Motor neuron (in vitro differentiated cells): ENCODE measurements at regions not wholly inside any gene's neighbourhood (a gene's known extent, or its start where the extent isn't known, plus 50 kb on each side); places are given as distances from the start of the nearest gene placed in this dataset.
"Not testable (repeated sequence)": the region's sequence is repeated elsewhere in the genome, so short reads cannot be mapped to it uniquely, and the experiment has no call there.

ENCODE experiments used
- ATAC-seq, 8 experiments: fragments of 200-7000 bp; cut with Tn5 transposase; replicated peaks in 6 of 8; 2 replicates each; pipeline ENCODE4 v1.8.0; 2021; ENCODE audit warnings: mild to moderate bottlenecking in 8 of 8, moderate library complexity in 8 of 8
- H3K27ac ChIP-seq, 2 donors: fragments of 250-450 bp; sonication (Bioruptor Pico); 2 replicates each; pipeline ENCODE4 v1.9.0; 2021; ENCODE audit warnings: antibody characterized with exemption in 2 of 2, mild to moderate bottlenecking in 2 of 2, moderate library complexity in 1 of 2
- H3K4me1 ChIP-seq, 2 donors: fragments of 250-450 bp; sonication (Bioruptor Pico); replicated peaks in 1 of 2; 2 replicates each; pipeline ENCODE4 v1.6.1; 2021; ENCODE audit warnings: antibody characterized with exemption in 2 of 2, mild to moderate bottlenecking in 2 of 2, moderate library complexity in 1 of 2
- H3K4me3 ChIP-seq, 5 donors: fragments of 250-450 bp; sonication (Bioruptor Pico); 2 replicates each; pipeline ENCODE4 v1.9.0; 2021; ENCODE audit warnings: antibody characterized with exemption in 5 of 5, mild to moderate bottlenecking in 5 of 5, moderate library complexity in 4 of 5
- WGBS, 10 experiments: fragments of 450-650 bp; shearing (Covaris generic); methylation state at CpG; one replicate each; pipeline ENCODE4 v1.0.0; 2022; 5-methylcytosine and 5-hydroxymethylcytosine counted together
- in situ Hi-C, 9 experiments: fragments of 400-800 bp; cut with MboI; loops; one replicate each; pipeline ENCODE4 v1.15.0; 2021; ENCODE audit warnings: low sequenced_read_pairs in 9 of 9, low pct_unique_long_range_greater_than_20kb in 2 of 9; ENCODE audit not compliant: unreplicated experiment in 9 of 9

DNA sequence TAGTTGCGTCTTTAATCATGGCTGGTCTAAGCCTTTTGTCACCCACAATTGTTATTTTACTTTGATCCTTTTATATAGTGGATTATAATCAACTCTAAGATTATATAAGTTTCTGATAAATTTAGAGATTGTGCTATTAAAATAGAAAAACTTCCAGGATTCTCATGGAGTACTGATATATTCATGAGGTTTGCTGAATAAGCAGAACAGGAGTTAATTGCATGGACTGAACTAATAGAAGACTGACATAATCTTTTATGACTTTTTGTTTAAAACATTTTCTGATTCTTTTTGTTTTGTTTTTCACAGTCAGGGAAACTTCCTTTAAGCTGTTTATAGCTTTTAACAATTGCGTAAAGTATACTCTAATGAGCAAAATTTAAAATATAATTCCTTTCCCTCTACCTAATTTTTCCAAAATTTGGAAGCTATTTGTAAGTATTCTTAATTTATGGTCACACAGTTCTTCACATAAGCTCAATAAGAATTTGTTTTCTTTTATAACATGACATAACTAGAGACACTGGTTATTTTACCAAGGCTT, 129.9 kb upstream of the TMEM260 start:
- WGBS, 10 experiments, result 50 to 100% (median 93%) methylated on average over 1 to 2 of the region's 2 CpGs; no CpG with 5 or more reads in 1 of the 10 experiments
- ATAC-seq, result no peak
- no peak overlapping the region for H3K27ac ChIP-seq
- in situ Hi-C loops, result loop anchor here in 2 of 9 experiments (25.0 kb wide), 1 partner anchor 737 kb away; no protein-coding TSS in a partner anchor
- no peaks in the 10 kb centered on the region for H3K4me1 ChIP-seq
- no peak overlapping the region for H3K4me3 ChIP-seq

DNA sequence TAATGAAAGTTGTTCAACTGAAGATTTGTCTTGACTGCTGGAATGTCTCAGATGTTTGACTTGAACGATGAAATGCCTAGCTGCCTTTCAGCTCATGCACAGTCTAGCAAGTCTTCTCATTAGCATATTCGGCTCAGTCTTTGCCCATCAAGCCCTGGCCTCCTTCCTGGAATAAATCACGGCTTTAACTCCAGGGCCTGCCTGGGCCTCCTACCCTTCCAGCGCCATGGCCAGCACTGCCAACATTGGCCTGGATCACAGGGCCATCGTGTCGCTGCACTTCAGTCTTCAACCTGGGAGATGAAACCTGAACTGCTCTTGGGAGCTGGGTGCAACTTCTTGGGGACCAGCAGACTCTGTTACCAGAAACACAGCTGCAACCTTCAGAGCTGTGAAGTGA, 126.7 kb upstream of the TMEM260 start:
- in situ Hi-C loops, result loop anchor here in 2 of 9 experiments (25.0 kb wide), 1 partner anchor 741 kb away; no protein-coding TSS in a partner anchor
- ATAC-seq, result peak in 2 of 8 experiments; percentile 55 to 62
- Histone ChIP-seq H3K4me1 (no peaks in the 10 kb centered on the region), H3K4me3 (no peak overlapping the region), H3K27ac (no peak overlapping the region)
- WGBS, 10 experiments, result 29 to 93% (median 77%) methylated on average over 1 to 4 of the region's 6 CpGs; no CpG with 5 or more reads in 4 of the 10 experiments

DNA sequence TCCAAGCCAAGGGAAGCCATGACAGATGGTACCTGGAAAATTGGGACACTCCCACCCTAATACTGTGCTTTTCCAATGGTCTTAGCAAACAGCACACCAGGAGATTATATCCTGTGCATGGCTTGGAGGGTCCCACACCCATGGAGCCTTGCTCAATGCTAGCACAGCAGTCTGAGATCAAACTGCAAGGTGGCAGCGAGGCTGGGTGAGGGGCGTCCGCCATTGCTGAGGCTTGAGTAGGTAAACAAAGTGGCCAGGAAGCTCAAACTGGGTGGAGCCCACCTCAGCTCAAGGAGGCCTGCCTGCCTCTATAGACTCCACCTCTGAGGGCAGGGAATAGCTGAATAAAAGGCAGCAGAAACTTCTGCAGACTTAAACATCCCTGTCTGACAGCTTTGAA, 124.9 kb upstream of the TMEM260 start:
- not testable (repeated sequence) for H3K27ac ChIP-seq, ATAC-seq, H3K4me1 ChIP-seq, H3K4me3 ChIP-seq
- 84 to 100% methylated on average over 3 of the region's 3 CpGs; no CpG with 5 or more reads in 8 of the 10 experiments for WGBS, 10 experiments
- in situ Hi-C loops, result loop anchor here in 2 of 9 experiments (25.0 kb wide), 1 partner anchor 742 kb away; no protein-coding TSS in a partner anchor

DNA sequence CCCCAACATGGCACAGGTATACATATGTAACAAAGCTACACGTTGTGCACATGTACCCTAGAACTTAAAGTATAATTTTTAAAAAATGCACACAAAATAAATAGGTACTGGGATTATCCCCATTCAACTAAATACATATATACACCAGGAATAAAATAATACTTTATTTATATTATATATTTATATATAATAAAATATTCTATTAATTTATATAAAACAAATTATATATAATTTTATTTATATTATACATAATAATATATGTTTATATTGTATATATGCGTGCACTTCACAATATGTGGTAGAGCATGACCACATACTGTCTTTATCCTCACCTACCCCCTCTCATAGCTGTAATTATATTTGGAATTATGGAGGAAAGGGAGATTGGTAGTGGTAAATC, 119.1 kb upstream of the TMEM260 start:
- H3K4me1 ChIP-seq, result no peaks in the 10 kb centered on the region
- in situ Hi-C loops, result loop anchor here in 2 of 9 experiments (25.0 kb wide), 1 partner anchor 748 kb away; no protein-coding TSS in a partner anchor
- ATAC-seq, result no peak
- WGBS, 10 experiments, result 20 to 100% (median 100%) methylated on average over 1 to 2 of the region's 2 CpGs; no CpG with 5 or more reads in 2 of the 10 experiments
- no peak overlapping the region for H3K27ac ChIP-seq
- H3K4me3 ChIP-seq, result no peak overlapping the region

DNA sequence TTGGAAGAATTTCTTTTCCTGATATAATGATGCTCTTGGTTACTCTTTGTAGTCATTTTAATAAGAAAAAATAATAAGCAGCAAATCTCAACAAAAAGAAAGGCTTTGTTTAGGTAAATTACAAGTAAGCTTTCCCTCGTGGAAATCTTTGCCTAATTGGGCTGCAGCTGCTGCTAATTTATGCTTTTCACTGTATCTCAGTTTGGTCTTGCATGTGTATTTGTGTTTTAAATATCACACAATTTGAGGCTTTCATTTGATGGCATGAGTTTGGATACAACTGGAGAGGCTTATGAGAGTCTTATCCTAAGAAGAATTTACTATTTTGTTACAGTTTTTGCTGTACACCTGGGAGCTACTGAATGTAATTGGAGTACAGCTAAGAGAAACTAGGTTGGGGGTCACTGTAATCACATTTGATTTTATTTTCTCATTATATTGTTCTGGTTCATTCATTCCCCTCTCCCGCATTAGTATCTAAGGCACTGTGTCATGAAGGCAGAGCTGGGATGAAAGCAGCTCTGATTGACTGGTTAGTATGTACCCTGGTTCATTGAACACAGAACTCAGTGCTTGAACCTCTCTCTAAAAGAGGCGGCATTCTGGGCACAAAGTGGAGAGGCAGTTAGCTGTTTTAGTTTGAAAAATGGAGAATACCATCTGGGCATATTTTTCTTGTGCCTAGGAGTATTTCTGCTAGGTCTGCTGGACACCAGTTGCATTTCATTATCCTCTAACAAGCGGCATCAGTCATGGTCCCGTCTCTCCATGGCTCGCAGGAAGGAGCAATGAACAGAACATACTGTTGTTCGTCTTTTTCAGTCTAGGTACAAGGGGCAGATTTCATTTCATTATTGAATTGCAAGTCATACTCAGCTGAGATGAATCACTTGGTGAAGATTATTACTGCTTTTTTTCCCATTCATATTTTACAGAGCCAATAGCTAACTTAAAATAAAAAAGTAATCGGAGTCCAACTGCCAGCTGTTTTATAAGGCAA, 118.0 kb upstream of the TMEM260 start:
- in situ Hi-C loops, result loop anchor here in 2 of 9 experiments (25.0 kb wide), 1 partner anchor 749 kb away; no protein-coding TSS in a partner anchor
- Histone ChIP-seq H3K4me1 (no peaks in the 10 kb centered on the region), H3K4me3 (no peak overlapping the region), H3K27ac (no peak overlapping the region)
- 3 to 100% (median 72%) methylated on average over 1 to 8 of the region's 8 CpGs for WGBS, 10 experiments
- ATAC-seq, result peak in 2 of 8 experiments; percentile 15 to 43

DNA sequence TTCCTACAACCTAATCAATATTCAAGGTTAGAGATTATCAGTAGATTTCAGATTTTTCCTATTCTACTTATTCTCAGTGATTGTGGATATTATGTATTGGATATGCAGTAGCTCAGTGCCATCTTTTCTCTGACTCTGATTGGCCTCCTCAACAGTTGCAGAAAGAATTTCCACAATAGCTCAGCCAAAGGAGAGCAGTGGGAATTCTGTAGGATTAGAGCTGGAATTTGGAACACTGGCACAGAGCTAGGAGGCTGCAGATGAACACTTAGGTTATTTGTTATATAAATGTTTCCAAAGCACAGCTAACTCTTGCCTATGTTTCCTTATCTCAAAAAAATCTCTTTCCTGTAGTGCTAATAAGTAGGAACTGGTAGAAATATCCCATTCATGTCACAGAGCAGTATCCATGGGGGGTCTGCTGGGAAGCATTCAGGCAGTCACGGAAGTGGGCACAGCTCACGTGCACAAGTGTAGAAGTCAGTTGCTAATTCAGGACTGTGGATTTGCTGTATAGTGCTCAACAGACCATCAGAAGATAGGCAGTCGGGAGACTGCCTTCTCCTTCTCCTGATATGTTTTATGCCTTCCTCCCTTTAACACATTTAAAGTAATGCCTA, 116.2 kb upstream of the TMEM260 start:
- WGBS, 10 experiments, result 71 to 93% (median 86%) methylated on average over 1 to 3 of the region's 3 CpGs; no CpG with 5 or more reads in 3 of the 10 experiments
- Histone ChIP-seq H3K27ac (no peak overlapping the region), H3K4me1 (no peaks in the 10 kb centered on the region), H3K4me3 (no peak overlapping the region)
- in situ Hi-C loops, result loop anchor here in 2 of 9 experiments (25.0 kb wide), 1 partner anchor 751 kb away; no protein-coding TSS in a partner anchor
- ATAC-seq, result no peak

DNA sequence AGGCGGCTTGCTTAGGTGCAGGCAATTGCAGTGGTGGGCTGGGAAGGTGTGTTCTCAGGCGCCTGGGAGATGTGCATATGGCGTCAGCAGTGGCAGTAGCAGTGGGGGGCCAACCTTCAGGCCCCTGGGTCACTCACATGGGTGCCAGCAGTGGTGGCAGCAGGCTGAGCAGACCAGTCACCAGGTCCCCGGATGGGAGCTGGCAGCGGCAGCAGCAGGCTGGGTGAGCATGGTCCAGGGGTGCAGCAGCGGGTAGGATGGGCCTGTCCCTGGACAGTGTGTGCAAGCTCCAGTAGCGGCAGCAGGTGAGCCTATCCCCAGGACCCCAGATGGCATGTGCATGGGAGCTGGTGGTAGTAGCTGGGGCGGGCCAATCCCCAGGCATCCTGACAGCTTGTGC, 108.5 kb upstream of the TMEM260 start:
- WGBS, 10 experiments, result 60 to 100% (median 64%) methylated on average over 1 to 3 of the region's 8 CpGs; no CpG with 5 or more reads in 7 of the 10 experiments
- Histone ChIP-seq H3K4me1 (no peaks in the 10 kb centered on the region), H3K27ac (no peak overlapping the region), H3K4me3 (no peak overlapping the region)
- no peak for ATAC-seq
- in situ Hi-C loops, result loop anchor here in 3 of 9 experiments (10.0 to 25.0 kb wide), 2 partner anchors 759 to 766 kb away; no protein-coding TSS in a partner anchor

DNA sequence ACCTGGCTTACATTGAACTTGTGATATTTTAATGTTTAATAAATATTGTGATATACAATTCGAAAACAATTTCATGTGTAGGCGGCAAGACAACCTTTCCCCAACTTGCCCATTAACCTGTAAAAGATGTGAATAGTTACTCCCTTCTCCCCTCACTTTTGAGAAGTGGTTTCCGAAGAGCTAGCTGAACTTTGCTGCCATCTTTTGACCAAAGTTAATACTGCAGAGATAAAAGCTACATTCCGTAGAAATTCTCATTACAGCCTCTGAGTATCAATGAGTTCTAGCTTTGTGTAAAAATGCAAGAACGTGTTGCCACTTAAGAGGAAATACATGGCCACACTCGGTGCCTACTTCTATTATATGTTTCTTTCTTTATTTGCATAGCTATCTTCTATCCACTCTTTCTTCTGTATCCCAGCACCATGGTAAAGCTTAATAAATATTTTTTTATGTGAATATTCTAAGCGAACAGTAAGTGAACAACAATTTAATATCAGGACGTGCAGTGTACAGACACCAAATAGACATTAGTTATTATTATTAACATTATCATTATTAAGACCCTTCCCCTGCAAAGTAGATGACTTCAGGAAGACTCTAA, 105.1 kb upstream of the TMEM260 start:
- peak in 4 of 8 experiments; percentile 37 to 74 (median 58) for ATAC-seq
- Histone ChIP-seq H3K4me3 (no peak overlapping the region), H3K27ac (no peak overlapping the region), H3K4me1 (no peaks in the 10 kb centered on the region)
- in situ Hi-C loops, result loop anchor here in 6 of 9 experiments (10.0 to 25.0 kb wide), 6 partner anchors 762 to 1212 kb away; partner anchors contain the start of genes TBPL2 (in 2 of the 6) and FBXO34 (in 1 of the 6)
- 9 to 33% (median 16%) methylated on average over 3 to 8 of the region's 8 CpGs for WGBS, 10 experiments

DNA sequence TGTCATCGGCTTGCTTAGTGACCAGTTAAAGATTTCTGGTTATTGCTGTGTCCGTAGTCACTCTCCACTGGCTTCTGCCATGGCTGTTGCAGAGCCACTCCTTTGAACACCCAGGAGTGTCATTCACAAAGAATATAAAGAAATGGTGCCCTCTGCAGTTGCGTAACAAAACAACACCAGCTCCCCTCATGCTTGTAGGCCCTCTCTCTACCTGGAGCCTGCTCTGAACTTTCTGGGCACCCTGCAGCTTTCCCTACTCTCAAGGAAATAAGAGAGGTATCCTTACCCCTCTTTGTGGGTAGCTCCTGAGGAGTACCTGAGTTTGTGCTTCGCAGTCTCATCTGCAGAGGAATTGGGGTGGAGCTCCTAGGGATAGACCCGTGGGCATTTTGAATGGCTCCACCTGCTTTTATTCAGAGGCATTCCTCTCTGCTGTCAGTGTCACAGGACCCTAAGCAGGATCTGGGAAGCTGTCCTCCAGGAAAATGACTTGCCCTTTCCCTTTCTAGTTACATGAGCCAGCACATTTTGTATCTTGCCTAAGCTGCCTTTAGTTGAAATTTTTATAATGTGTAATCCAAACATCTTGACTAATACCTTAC, 97.2 kb upstream of the TMEM260 start:
- WGBS, 10 experiments, result 40 to 80% (median 50%) methylated on average over 1 to 4 of the region's 5 CpGs; no CpG with 5 or more reads in 2 of the 10 experiments
- ATAC-seq, result peak in 5 of 8 experiments; percentile 46 to 87 (median 86)
- Histone ChIP-seq H3K4me1 (no peaks in the 10 kb centered on the region), H3K27ac (no peak overlapping the region), H3K4me3 (no peak overlapping the region)
- in situ Hi-C loops, result loop anchor here in 5 of 9 experiments (25.0 kb wide), 4 partner anchors 830 to 1220 kb away; partner anchors contain the start of genes TBPL2 (in 2 of the 5) and FBXO34 (in 1 of the 5)

DNA sequence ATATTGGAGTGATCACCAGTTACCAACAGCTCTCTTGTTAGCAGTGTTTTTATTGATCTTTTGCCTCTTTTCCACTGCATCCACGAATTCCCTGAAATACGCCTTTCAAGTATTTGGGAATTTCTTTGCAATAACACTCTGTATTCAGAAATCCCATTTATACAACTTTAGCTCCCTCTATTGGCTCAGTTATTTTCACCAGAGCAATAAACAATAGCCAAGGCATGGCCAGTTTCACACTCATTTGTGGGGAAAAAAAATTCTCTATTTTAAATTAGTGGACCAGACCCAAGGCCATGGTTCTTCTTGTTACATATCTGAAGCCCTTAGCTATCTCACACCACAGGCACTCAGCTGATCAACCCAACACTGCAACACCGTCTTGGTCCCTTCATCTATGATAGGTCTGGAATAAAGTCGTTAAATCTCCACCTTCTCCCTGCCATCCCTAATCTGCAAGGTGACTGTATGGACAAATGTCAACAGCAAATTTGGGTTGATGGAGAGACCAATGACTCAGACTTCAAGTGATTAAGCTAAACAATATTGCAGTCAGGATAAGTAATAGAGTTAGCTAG, 92.4 kb upstream of the TMEM260 start:
- Histone ChIP-seq H3K27ac (no peak overlapping the region), H3K4me1 (peaks cover 0 to 3% of the 10 kb centered on the region in 2 donors), H3K4me3 (no peak overlapping the region)
- in situ Hi-C loops, result loop anchor here in 5 of 9 experiments (25.0 kb wide), 4 partner anchors 825 to 1225 kb away; partner anchors contain the start of genes TBPL2 (in 2 of the 5) and FBXO34 (in 1 of the 5)
- WGBS, 10 experiments, result 0 to 100% (median 58%) methylated on average over 1 to 4 of the region's 4 CpGs
- peak in 4 of 8 experiments; percentile 18 to 61 (median 26) for ATAC-seq

DNA sequence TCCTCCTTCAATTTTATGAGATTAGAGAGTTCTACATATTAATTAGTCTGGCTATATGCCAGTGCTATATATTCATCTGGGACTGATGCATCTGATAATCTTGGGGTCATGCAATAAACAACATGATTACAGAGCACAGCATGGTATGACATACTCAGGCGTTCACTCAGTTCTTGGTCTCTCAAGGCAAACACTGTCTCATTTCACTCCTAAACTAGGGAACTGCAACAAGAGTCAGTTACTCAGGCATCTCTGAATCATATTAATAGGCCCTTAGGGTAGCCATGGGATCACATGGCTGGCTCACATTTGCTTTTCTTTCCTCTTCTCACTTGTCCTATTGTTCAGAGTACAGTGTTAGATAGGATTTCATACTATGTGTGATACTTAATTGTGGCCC, 91.8 kb upstream of the TMEM260 start:
- WGBS, 10 experiments, result 0 to 60% (median 14%) methylated on average over 1 of the region's 1 CpG; no CpG with 5 or more reads in 7 of the 10 experiments
- in situ Hi-C loops, result loop anchor here in 5 of 9 experiments (25.0 kb wide), 4 partner anchors 825 to 1225 kb away; partner anchors contain the start of genes TBPL2 (in 2 of the 5) and FBXO34 (in 1 of the 5)
- no peak overlapping the region for H3K27ac ChIP-seq
- peak in 4 of 8 experiments; percentile 14 to 79 (median 52) for ATAC-seq
- no peak overlapping the region for H3K4me3 ChIP-seq
- H3K4me1 ChIP-seq, result peaks cover 0 to 3% of the 10 kb centered on the region in 2 donors
